Neural cell (in vitro differentiated cells): ENCODE measurements at regions not wholly inside any gene's neighbourhood (a gene's known extent, or its start where the extent isn't known, plus 50 kb on each side); places are given as distances from the start of the nearest gene placed in this dataset.

ENCODE experiments used
- EZH2 ChIP-seq: fragments of 200-600, 300-800 bp; shearing (Covaris generic), sonication (generic); IDR thresholded peaks from 2 replicates; pipeline ENCODE4 v1.6.1; 2014; ENCODE audit warnings: antibody characterized with exemption, low read length, borderline replicate concordance, mild to moderate bottlenecking; ENCODE audit not compliant: insufficient read depth, poor library complexity, severe bottlenecking
- MXI1 ChIP-seq: fragments of 450-650 bp; conservative IDR thresholded peaks from 2 replicates; pipeline ENCODE4 v1.6.1; 2014; ENCODE audit warnings: antibody characterized with exemption, mild to moderate bottlenecking; ENCODE audit not compliant: poor library complexity, severe bottlenecking
- POLR2AphosphoS5 ChIP-seq: IDR thresholded peaks from 2 replicates; pipeline ENCODE4 v1.6.1; 2012
- RAD21 ChIP-seq: fragments of 450-650 bp; conservative IDR thresholded peaks from 2 replicates; pipeline ENCODE4 v1.6.1; 2014; ENCODE audit warnings: antibody characterized with exemption, mild to moderate bottlenecking, moderate library complexity
- TAF1 ChIP-seq: IDR thresholded peaks from 2 replicates; pipeline ENCODE4 v1.6.1; 2012; ENCODE audit warnings: low read depth
- TF ChIP-seq, protein P1 (sequence below): fragments of 450-650 bp; IDR thresholded peaks from 2 replicates; pipeline ENCODE4 v1.5.1; 2014; ENCODE audit warnings: antibody characterized with exemption, mild to moderate bottlenecking, moderate library complexity; ENCODE audit not compliant: poor library complexity, severe bottlenecking
- TF ChIP-seq, protein P2 (sequence below): IDR thresholded peaks from 2 replicates; pipeline ENCODE4 v1.6.1; 2012; ENCODE audit warnings: borderline replicate concordance

DNA sequence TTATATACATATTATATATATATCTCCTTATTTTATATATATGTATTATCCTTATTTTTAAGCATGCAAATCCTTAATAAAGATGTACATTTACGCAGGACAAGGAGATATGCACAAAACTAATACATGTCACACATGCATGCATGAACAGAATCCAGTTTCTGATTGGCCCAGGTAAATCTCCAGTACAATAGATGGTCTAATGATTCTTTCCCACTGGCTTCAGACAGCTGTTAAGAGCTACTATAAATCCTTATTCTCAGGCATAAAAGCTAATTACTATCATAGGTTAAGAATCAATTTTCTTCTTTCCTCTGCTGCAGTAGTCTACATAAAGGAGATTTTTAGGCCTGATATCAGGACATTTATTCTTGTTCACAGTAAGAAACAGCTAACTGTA lies 689.8 kb downstream of the KCTD8 start:
- TF ChIP-seq, protein P1, sequence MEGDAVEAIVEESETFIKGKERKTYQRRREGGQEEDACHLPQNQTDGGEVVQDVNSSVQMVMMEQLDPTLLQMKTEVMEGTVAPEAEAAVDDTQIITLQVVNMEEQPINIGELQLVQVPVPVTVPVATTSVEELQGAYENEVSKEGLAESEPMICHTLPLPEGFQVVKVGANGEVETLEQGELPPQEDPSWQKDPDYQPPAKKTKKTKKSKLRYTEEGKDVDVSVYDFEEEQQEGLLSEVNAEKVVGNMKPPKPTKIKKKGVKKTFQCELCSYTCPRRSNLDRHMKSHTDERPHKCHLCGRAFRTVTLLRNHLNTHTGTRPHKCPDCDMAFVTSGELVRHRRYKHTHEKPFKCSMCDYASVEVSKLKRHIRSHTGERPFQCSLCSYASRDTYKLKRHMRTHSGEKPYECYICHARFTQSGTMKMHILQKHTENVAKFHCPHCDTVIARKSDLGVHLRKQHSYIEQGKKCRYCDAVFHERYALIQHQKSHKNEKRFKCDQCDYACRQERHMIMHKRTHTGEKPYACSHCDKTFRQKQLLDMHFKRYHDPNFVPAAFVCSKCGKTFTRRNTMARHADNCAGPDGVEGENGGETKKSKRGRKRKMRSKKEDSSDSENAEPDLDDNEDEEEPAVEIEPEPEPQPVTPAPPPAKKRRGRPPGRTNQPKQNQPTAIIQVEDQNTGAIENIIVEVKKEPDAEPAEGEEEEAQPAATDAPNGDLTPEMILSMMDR, result no peak
- TF ChIP-seq POLR2AphosphoS5 (no peak), MXI1 (no peak), EZH2 (no peak), RAD21 (no peak), TAF1 (no peak)
- TF ChIP-seq, protein P2, sequence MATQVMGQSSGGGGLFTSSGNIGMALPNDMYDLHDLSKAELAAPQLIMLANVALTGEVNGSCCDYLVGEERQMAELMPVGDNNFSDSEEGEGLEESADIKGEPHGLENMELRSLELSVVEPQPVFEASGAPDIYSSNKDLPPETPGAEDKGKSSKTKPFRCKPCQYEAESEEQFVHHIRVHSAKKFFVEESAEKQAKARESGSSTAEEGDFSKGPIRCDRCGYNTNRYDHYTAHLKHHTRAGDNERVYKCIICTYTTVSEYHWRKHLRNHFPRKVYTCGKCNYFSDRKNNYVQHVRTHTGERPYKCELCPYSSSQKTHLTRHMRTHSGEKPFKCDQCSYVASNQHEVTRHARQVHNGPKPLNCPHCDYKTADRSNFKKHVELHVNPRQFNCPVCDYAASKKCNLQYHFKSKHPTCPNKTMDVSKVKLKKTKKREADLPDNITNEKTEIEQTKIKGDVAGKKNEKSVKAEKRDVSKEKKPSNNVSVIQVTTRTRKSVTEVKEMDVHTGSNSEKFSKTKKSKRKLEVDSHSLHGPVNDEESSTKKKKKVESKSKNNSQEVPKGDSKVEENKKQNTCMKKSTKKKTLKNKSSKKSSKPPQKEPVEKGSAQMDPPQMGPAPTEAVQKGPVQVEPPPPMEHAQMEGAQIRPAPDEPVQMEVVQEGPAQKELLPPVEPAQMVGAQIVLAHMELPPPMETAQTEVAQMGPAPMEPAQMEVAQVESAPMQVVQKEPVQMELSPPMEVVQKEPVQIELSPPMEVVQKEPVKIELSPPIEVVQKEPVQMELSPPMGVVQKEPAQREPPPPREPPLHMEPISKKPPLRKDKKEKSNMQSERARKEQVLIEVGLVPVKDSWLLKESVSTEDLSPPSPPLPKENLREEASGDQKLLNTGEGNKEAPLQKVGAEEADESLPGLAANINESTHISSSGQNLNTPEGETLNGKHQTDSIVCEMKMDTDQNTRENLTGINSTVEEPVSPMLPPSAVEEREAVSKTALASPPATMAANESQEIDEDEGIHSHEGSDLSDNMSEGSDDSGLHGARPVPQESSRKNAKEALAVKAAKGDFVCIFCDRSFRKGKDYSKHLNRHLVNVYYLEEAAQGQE, result no peak
